ENCODE measurements at regions not wholly inside any gene's neighbourhood (a gene's known extent, or its start where the extent isn't known, plus 50 kb on each side); places are given as distances from the start of the nearest gene placed in this dataset.

GRCh38 chrX:114508756-114509155 is 75.1 kb upstream of the HTR2C start:
- TF ChIP-seq CTCF (IDR thresholded peaks at IDR 0.05; ENCODE audit: low read depth, low read length) (no peak), EZH2phosphoT487 (IDR thresholded peaks at IDR 0.05; ENCODE audit: low read depth) (no peak)

All from OCI-LY3 (cell line).